GM12874 (cell line): ENCODE measurements at regions not wholly inside any gene's neighbourhood (a gene's known extent, or its start where the extent isn't known, plus 50 kb on each side); places are given as distances from the start of the nearest gene placed in this dataset.

Experiments
- CTCF ChIP-seq: IDR thresholded peaks from 2 replicates; pipeline ENCODE4 v1.5.1; 2011; ENCODE audit warnings: low read depth, mild to moderate bottlenecking, control low read depth, low read length, moderate library complexity; ENCODE audit not compliant: insufficient read depth

GRCh38 chr13:33459702-33460101 is 174.1 kb upstream of the STARD13 start:
- no peak for TF ChIP-seq CTCF

GRCh38 chr13:33462109-33462508 is 176.6 kb upstream of the STARD13 start:
- no peak for TF ChIP-seq CTCF

- TF ChIP-seq CTCF: no peak
Measured at GRCh38 chr13:33464345-33464744, 178.8 kb upstream of the STARD13 start.

GRCh38 chr13:33466262-33466661 is 180.7 kb upstream of the STARD13 start:
- TF ChIP-seq CTCF: no peak

- TF ChIP-seq CTCF: no peak
Measured at GRCh38 chr13:33467556-33467955, 182.0 kb upstream of the STARD13 start.

- TF ChIP-seq CTCF: no peak
Measured at GRCh38 chr13:33471204-33471603, 185.6 kb upstream of the STARD13 start.

GRCh38 chr13:33472446-33472845 is 186.9 kb upstream of the STARD13 start:
- TF ChIP-seq CTCF: no peak

GRCh38 chr13:33479105-33479504 is 193.6 kb upstream of the STARD13 start:
- TF ChIP-seq CTCF: no peak
